Suprapubic skin (tissue), 4 donors: ENCODE measurements at regions not wholly inside any gene's neighbourhood (a gene's known extent, or its start where the extent isn't known, plus 50 kb on each side); places are given as distances from the start of the nearest gene placed in this dataset.

ENCODE experiments used
- DNase-seq, 2 donors: peaks; one replicate each; pipeline ENCODE4 v3.0.0-alpha.2; 2019; ENCODE audit warnings: low spot score in 2 of 2
- H3K27ac ChIP-seq: fragments of 200-600 bp; sonication (generic); one replicate; pipeline ENCODE4 v1.5.1; 2019
- H3K27me3 ChIP-seq: fragments of 200-600 bp; sonication (generic); one replicate; pipeline ENCODE4 v1.5.1; 2019
- H3K36me3 ChIP-seq: fragments of 200-600 bp; sonication (generic); one replicate; pipeline ENCODE4 v1.5.1; 2019
- H3K4me1 ChIP-seq: fragments of 200-600 bp; sonication (generic); one replicate; pipeline ENCODE4 v1.5.1; 2019
- H3K4me3 ChIP-seq: fragments of 200-600 bp; sonication (generic); one replicate; pipeline ENCODE4 v1.5.1; 2019; ENCODE audit warnings: mild to moderate bottlenecking
- H3K9me3 ChIP-seq: fragments of 200-600 bp; sonication (generic); one replicate; pipeline ENCODE4 v1.5.1; 2019
- CTCF ChIP-seq, 2 donors: fragments of 200-600 bp in 1 of 2; fragments of 450-650 bp in 1 of 2; sonication (generic) in 1 of 2; IDR thresholded peaks; one replicate each; pipeline ENCODE4 v1.5.1; 2016 to 2019; ENCODE audit warnings: antibody characterized with exemption in 2 of 2, mild to moderate bottlenecking in 1 of 2, moderate library complexity in 1 of 2
- EP300 ChIP-seq: sonication (generic); formaldehyde crosslinking; IDR thresholded peaks from one replicate; pipeline ENCODE4 v1.6.1; 2017; ENCODE audit warnings: antibody characterized with exemption
- POLR2A ChIP-seq, 2 donors: fragments of 450-650 bp; IDR thresholded peaks; one replicate each; pipeline ENCODE4 v1.6.1; 2017; ENCODE audit warnings: antibody characterized with exemption in 2 of 2, mild to moderate bottlenecking in 2 of 2, moderate library complexity in 2 of 2
- POLR2AphosphoS5 ChIP-seq, 3 donors: sonication (generic); formaldehyde crosslinking; IDR thresholded peaks; one replicate each; pipeline ENCODE4 v1.6.1; 2017; ENCODE audit warnings: antibody characterized with exemption in 3 of 3
- WGBS: methylation state at CpG from one replicate; pipeline ENCODE4 v1.1.5; 2018; 5-methylcytosine and 5-hydroxymethylcytosine counted together

GRCh38 chr2:125310657-125311364, 1285.7 kb downstream of the CNTNAP5 start:
- Histone ChIP-seq H3K27me3 (no peaks in the 10 kb centered on the region), H3K36me3 (no peaks in the 10 kb centered on the region)
- no peak for TF ChIP-seq POLR2A (IDR thresholded peaks at IDR 0.05)
- no peak for TF ChIP-seq CTCF (IDR thresholded peaks at IDR 0.05)
- no peak for TF ChIP-seq EP300
- no peak for TF ChIP-seq POLR2AphosphoS5 (IDR thresholded peaks at IDR 0.05)

GRCh38 chr2:125312342-125312741, 1287.3 kb downstream of the CNTNAP5 start:
- DNase-seq, result no peak
- TF ChIP-seq CTCF (IDR thresholded peaks at IDR 0.05) (no peak), POLR2AphosphoS5 (IDR thresholded peaks at IDR 0.05) (no peak), POLR2A (IDR thresholded peaks at IDR 0.05) (no peak), EP300 (no peak)
- 94% methylated on average over 17 of the region's 17 CpGs for WGBS

More at GRCh38 chr2:125310657-125311364, 1285.7 kb downstream of the CNTNAP5 start:
- WGBS, result 84% methylated on average over 6 of the region's 6 CpGs
- H3K27ac ChIP-seq, result no peak overlapping the region
- DNase-seq, result no peak
- no peaks in the 10 kb centered on the region for H3K4me1 ChIP-seq
- no peak overlapping the region for H3K4me3 ChIP-seq
- H3K9me3 ChIP-seq, result no peaks in the 10 kb centered on the region

GRCh38 chr2:125313806-125314205, 1288.7 kb downstream of the CNTNAP5 start:
- Histone ChIP-seq H3K27me3 (no peaks in the 10 kb centered on the region), H3K4me3 (no peak overlapping the region), H3K9me3 (peaks cover under 1% of the 10 kb centered on the region), H3K27ac (no peak overlapping the region), H3K36me3 (no peaks in the 10 kb centered on the region), H3K4me1 (no peaks in the 10 kb centered on the region)
- 29% methylated on average over 1 of the region's 1 CpG for WGBS
- no peak for DNase-seq
- TF ChIP-seq POLR2A (IDR thresholded peaks at IDR 0.05) (no peak), CTCF (IDR thresholded peaks at IDR 0.05) (no peak), POLR2AphosphoS5 (IDR thresholded peaks at IDR 0.05) (no peak), EP300 (no peak)

More at GRCh38 chr2:125312342-125312741, 1287.3 kb downstream of the CNTNAP5 start:
- Histone ChIP-seq H3K36me3 (no peaks in the 10 kb centered on the region), H3K27ac (no peak overlapping the region), H3K4me3 (no peak overlapping the region), H3K27me3 (no peaks in the 10 kb centered on the region), H3K9me3 (no peaks in the 10 kb centered on the region), H3K4me1 (no peaks in the 10 kb centered on the region)

- 100% methylated on average over 2 of the region's 2 CpGs for WGBS
- Histone ChIP-seq H3K4me1 (no peaks in the 10 kb centered on the region), H3K9me3 (peaks cover 6% of the 10 kb centered on the region), H3K4me3 (no peak overlapping the region), H3K27ac (no peak overlapping the region), H3K36me3 (no peaks in the 10 kb centered on the region), H3K27me3 (no peaks in the 10 kb centered on the region)
- DNase-seq, result no peak
- TF ChIP-seq POLR2A (IDR thresholded peaks at IDR 0.05) (no peak), CTCF (IDR thresholded peaks at IDR 0.05) (no peak), POLR2AphosphoS5 (IDR thresholded peaks at IDR 0.05) (no peak), EP300 (no peak)
These were observed 1293.7 kb downstream of the CNTNAP5 start for GRCh38 chr2:125318740-125319139.

- no peak overlapping the region for H3K4me3 ChIP-seq
- peaks cover 1% of the 10 kb centered on the region for H3K9me3 ChIP-seq
- H3K4me1 ChIP-seq, result no peaks in the 10 kb centered on the region
- TF ChIP-seq CTCF (IDR thresholded peaks at IDR 0.05) (no peak), POLR2A (IDR thresholded peaks at IDR 0.05) (no peak), EP300 (no peak), POLR2AphosphoS5 (IDR thresholded peaks at IDR 0.05) (no peak)
- H3K36me3 ChIP-seq, result no peaks in the 10 kb centered on the region
- H3K27me3 ChIP-seq, result no peaks in the 10 kb centered on the region
- no peak for DNase-seq
- H3K27ac ChIP-seq, result no peak overlapping the region
These were observed 1299.2 kb downstream of the CNTNAP5 start for GRCh38 chr2:125324273-125324672.
